SH-SY5Y (cell line): ENCODE measurements at regions not wholly inside any gene's neighbourhood (a gene's known extent, or its start where the extent isn't known, plus 50 kb on each side); places are given as distances from the start of the nearest gene placed in this dataset.

Experiments used
- GATA2 ChIP-seq: IDR thresholded peaks from 2 replicates; pipeline ENCODE4 v1.6.1; 2011; ENCODE audit warnings: mild to moderate bottlenecking, low read depth, low read length
- GATA3 ChIP-seq: IDR thresholded peaks from 2 replicates; pipeline ENCODE4 v1.6.1; 2011; ENCODE audit warnings: low read depth, mild to moderate bottlenecking, low read length, moderate library complexity

DNA sequence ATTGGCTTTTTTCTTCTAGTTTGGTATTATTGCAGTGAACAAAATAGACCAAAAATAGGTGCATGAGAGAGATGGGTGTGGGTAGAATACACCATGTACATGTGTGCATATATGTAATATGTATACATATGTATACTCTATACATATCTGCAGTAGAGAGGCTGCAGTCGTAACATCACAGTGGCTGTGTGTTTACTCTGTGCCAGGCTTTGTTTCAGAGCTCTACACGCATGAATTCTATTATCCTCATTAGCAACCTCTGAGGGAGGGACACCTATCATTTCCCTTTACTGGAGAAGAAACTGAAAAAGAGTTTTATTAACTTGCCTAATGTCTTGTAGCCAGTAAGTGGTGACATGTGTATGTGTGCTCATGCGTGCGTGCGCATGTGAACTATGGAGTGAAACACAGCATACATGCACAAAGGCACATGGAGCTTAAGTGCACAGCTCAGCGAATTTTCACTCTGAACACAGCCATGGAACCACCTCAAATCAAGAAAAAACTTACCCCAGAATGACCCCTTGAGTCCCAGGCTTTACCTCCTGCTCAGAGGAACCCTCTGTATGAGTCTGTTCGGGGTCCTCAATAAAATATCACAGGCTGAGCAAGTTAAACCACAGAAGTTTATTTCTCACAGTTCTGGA is 452.5 kb downstream of the CDH26 start:
- TF ChIP-seq GATA2: no peak
- no peak for TF ChIP-seq GATA3
